ENCODE measurements at regions not wholly inside any gene's neighbourhood (a gene's known extent, or its start where the extent isn't known, plus 50 kb on each side); places are given as distances from the start of the nearest gene placed in this dataset.

GRCh38 chr17:65345261-65346005, 208.3 kb downstream of the RGS9 start:
- Histone ChIP-seq H3K27ac (ENCODE audit: low read depth, low read length, severe bottlenecking) (peak overlapping the region; percentile 46), H3K9me3 (ENCODE audit: control insufficient read depth, low read length) (peaks cover 7% of the 10 kb centered on the region), H3K36me3 (ENCODE audit: control insufficient read depth, insufficient read depth, low read length) (no peaks in the 10 kb centered on the region), H3K4me1 (ENCODE audit: control insufficient read depth, insufficient read depth, low read length, poor library complexity, severe bottlenecking) (peaks cover 14% of the 10 kb centered on the region), H3K4me3 (ENCODE audit: extremely low read depth, insufficient read depth, low read length, poor library complexity, severe bottlenecking) (no peak overlapping the region)
- WGBS, 2 experiments (ENCODE audit: insufficient coverage in 2 of 2) = 83 to 84% methylated on average over 6 to 13 of the region's 15 CpGs

- no peak overlapping the region for H3K27ac ChIP-seq (ENCODE audit: low read depth, low read length, severe bottlenecking)
- no peak overlapping the region for H3K4me3 ChIP-seq (ENCODE audit: extremely low read depth, insufficient read depth, low read length, poor library complexity, severe bottlenecking)
- H3K9me3 ChIP-seq (ENCODE audit: control insufficient read depth, low read length) = peaks cover 3% of the 10 kb centered on the region
- no peaks in the 10 kb centered on the region for H3K36me3 ChIP-seq (ENCODE audit: control insufficient read depth, insufficient read depth, low read length)
- H3K4me1 ChIP-seq (ENCODE audit: control insufficient read depth, insufficient read depth, low read length, poor library complexity, severe bottlenecking) = peaks cover 7% of the 10 kb centered on the region
Observed at GRCh38 chr17:65340401-65340800, 203.2 kb downstream of the RGS9 start.

DNA sequence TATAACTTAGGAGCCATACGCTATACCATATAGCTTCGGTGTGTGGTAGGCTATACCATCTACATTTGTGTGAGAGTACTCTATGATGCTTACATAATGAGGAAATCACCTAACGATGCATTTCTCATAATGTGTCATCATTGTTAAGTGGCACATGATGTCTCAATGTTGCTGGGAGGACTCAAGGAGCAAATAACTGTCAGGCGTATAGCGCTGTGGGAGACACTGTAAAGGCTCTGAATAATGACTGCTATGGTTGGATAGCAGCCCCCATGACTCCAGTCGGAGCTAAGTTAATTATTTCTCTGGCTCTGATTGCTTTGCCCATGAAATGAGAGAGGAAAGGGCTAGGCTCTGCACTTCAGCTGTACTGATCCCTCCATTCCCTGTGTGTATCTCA, 197.2 kb downstream of the RGS9 start:
- H3K27ac ChIP-seq (ENCODE audit: low read depth, low read length, severe bottlenecking) = no peak overlapping the region
- 93 to 100% methylated on average over 4 of the region's 6 CpGs for WGBS, 2 experiments (ENCODE audit: insufficient coverage in 2 of 2)
- no peak overlapping the region for H3K4me3 ChIP-seq (ENCODE audit: extremely low read depth, insufficient read depth, low read length, poor library complexity, severe bottlenecking)

GRCh38 chr17:65332779-65333178, 195.6 kb downstream of the RGS9 start:
- H3K36me3 ChIP-seq (ENCODE audit: control insufficient read depth, insufficient read depth, low read length) = no peaks in the 10 kb centered on the region
- H3K9me3 ChIP-seq (ENCODE audit: control insufficient read depth, low read length) = no peaks in the 10 kb centered on the region
- H3K4me1 ChIP-seq (ENCODE audit: control insufficient read depth, insufficient read depth, low read length, poor library complexity, severe bottlenecking) = peaks cover 16% of the 10 kb centered on the region
- H3K4me3 ChIP-seq (ENCODE audit: extremely low read depth, insufficient read depth, low read length, poor library complexity, severe bottlenecking) = no peak overlapping the region
- WGBS, 2 experiments (ENCODE audit: insufficient coverage in 2 of 2) = 60% methylated on average over 1 of the region's 3 CpGs; no CpG with 5 or more reads in 1 of the 2 experiments
- no peak overlapping the region for H3K27ac ChIP-seq (ENCODE audit: low read depth, low read length, severe bottlenecking)

More for the DNA sequence above, 197.2 kb downstream of the RGS9 start:
- Histone ChIP-seq H3K36me3 (ENCODE audit: control insufficient read depth, insufficient read depth, low read length) (no peaks in the 10 kb centered on the region), H3K9me3 (ENCODE audit: control insufficient read depth, low read length) (no peaks in the 10 kb centered on the region), H3K4me1 (ENCODE audit: control insufficient read depth, insufficient read depth, low read length, poor library complexity, severe bottlenecking) (peaks cover 16% of the 10 kb centered on the region)

- Histone ChIP-seq H3K4me3 (ENCODE audit: extremely low read depth, insufficient read depth, low read length, poor library complexity, severe bottlenecking) (no peak overlapping the region), H3K36me3 (ENCODE audit: control insufficient read depth, insufficient read depth, low read length) (no peaks in the 10 kb centered on the region), H3K9me3 (ENCODE audit: control insufficient read depth, low read length) (no peaks in the 10 kb centered on the region), H3K4me1 (ENCODE audit: control insufficient read depth, insufficient read depth, low read length, poor library complexity, severe bottlenecking) (peaks cover 16% of the 10 kb centered on the region), H3K27ac (ENCODE audit: low read depth, low read length, severe bottlenecking) (no peak overlapping the region)
- 100% methylated on average over 1 of the region's 1 CpG for WGBS, 2 experiments (ENCODE audit: insufficient coverage in 2 of 2)
Observed at GRCh38 chr17:65332375-65332774, 195.2 kb downstream of the RGS9 start.

GRCh38 chr17:65328567-65328966, 191.4 kb downstream of the RGS9 start:
- Histone ChIP-seq H3K4me3 (ENCODE audit: extremely low read depth, insufficient read depth, low read length, poor library complexity, severe bottlenecking) (no peak overlapping the region), H3K9me3 (ENCODE audit: control insufficient read depth, low read length) (no peaks in the 10 kb centered on the region), H3K36me3 (ENCODE audit: control insufficient read depth, insufficient read depth, low read length) (no peaks in the 10 kb centered on the region), H3K4me1 (ENCODE audit: control insufficient read depth, insufficient read depth, low read length, poor library complexity, severe bottlenecking) (peaks cover 16% of the 10 kb centered on the region), H3K27ac (ENCODE audit: low read depth, low read length, severe bottlenecking) (no peak overlapping the region)

GRCh38 chr17:65324611-65325342, 187.6 kb downstream of the RGS9 start:
- Histone ChIP-seq H3K9me3 (ENCODE audit: control insufficient read depth, low read length) (no peaks in the 10 kb centered on the region), H3K27ac (ENCODE audit: low read depth, low read length, severe bottlenecking) (no peak overlapping the region), H3K36me3 (ENCODE audit: control insufficient read depth, insufficient read depth, low read length) (no peaks in the 10 kb centered on the region), H3K4me3 (ENCODE audit: extremely low read depth, insufficient read depth, low read length, poor library complexity, severe bottlenecking) (no peak overlapping the region), H3K4me1 (ENCODE audit: control insufficient read depth, insufficient read depth, low read length, poor library complexity, severe bottlenecking) (peaks cover 2% of the 10 kb centered on the region)
- 89 to 90% methylated on average over 2 to 4 of the region's 5 CpGs for WGBS, 2 experiments (ENCODE audit: insufficient coverage in 2 of 2)

GRCh38 chr17:65323049-65323448, 185.9 kb downstream of the RGS9 start:
- Histone ChIP-seq H3K4me3 (ENCODE audit: extremely low read depth, insufficient read depth, low read length, poor library complexity, severe bottlenecking) (no peak overlapping the region), H3K9me3 (ENCODE audit: control insufficient read depth, low read length) (no peaks in the 10 kb centered on the region), H3K36me3 (ENCODE audit: control insufficient read depth, insufficient read depth, low read length) (no peaks in the 10 kb centered on the region), H3K4me1 (ENCODE audit: control insufficient read depth, insufficient read depth, low read length, poor library complexity, severe bottlenecking) (no peaks in the 10 kb centered on the region), H3K27ac (ENCODE audit: low read depth, low read length, severe bottlenecking) (no peak overlapping the region)
- 100% methylated on average over 1 to 2 of the region's 2 CpGs for WGBS, 2 experiments (ENCODE audit: insufficient coverage in 2 of 2)

DNA sequence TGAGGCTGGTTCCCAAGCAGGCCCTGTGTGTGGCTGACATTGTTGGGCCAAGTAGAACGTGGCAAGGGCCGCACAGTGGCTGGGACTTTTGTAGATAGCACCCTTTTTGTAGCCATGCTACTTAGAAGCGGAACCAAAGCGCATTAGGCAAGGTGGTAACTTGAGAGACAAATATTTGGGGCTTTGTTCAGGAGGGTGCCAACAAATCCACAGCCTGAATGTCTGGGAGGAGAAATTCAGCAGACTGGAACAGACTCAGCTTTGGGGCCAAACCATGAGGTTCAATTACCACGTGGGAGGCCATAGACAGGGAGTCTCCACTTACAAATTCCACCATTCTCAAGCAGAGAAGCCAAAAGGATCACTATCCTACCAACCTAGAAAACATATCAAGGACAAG, 183.7 kb downstream of the RGS9 start:
- Histone ChIP-seq H3K36me3 (ENCODE audit: control insufficient read depth, insufficient read depth, low read length) (no peaks in the 10 kb centered on the region), H3K4me3 (ENCODE audit: extremely low read depth, insufficient read depth, low read length, poor library complexity, severe bottlenecking) (no peak overlapping the region), H3K9me3 (ENCODE audit: control insufficient read depth, low read length) (no peaks in the 10 kb centered on the region), H3K27ac (ENCODE audit: low read depth, low read length, severe bottlenecking) (no peak overlapping the region), H3K4me1 (ENCODE audit: control insufficient read depth, insufficient read depth, low read length, poor library complexity, severe bottlenecking) (no peaks in the 10 kb centered on the region)
- WGBS, 2 experiments (ENCODE audit: insufficient coverage in 2 of 2) = 93 to 98% methylated on average over 4 of the region's 5 CpGs

DNA sequence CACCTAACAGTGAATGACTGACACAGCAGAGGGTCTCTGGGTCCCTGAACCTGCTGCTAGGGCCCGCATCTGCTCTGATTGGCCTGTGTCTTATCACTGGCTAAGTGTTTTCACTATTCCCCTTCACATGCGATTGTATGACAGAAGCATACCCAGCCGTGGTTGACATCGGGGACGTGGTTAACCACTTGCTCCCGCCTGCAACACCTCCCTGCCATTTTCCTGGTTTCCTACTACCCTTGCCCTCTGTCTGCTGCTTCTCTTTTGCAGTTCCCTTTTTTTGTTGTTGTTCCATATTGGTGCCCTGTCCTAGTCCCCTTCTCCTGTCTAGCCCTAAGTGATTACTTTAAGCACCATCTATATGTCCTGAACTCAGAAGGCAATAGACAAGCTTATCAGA, 177.0 kb downstream of the RGS9 start:
- Histone ChIP-seq H3K27ac (ENCODE audit: low read depth, low read length, severe bottlenecking) (no peak overlapping the region), H3K4me1 (ENCODE audit: control insufficient read depth, insufficient read depth, low read length, poor library complexity, severe bottlenecking) (peaks cover 28% of the 10 kb centered on the region), H3K36me3 (ENCODE audit: control insufficient read depth, insufficient read depth, low read length) (no peaks in the 10 kb centered on the region), H3K4me3 (ENCODE audit: extremely low read depth, insufficient read depth, low read length, poor library complexity, severe bottlenecking) (no peak overlapping the region), H3K9me3 (ENCODE audit: control insufficient read depth, low read length) (no peaks in the 10 kb centered on the region)
- 93 to 98% methylated on average over 6 of the region's 6 CpGs for WGBS, 2 experiments (ENCODE audit: insufficient coverage in 2 of 2)

DNA sequence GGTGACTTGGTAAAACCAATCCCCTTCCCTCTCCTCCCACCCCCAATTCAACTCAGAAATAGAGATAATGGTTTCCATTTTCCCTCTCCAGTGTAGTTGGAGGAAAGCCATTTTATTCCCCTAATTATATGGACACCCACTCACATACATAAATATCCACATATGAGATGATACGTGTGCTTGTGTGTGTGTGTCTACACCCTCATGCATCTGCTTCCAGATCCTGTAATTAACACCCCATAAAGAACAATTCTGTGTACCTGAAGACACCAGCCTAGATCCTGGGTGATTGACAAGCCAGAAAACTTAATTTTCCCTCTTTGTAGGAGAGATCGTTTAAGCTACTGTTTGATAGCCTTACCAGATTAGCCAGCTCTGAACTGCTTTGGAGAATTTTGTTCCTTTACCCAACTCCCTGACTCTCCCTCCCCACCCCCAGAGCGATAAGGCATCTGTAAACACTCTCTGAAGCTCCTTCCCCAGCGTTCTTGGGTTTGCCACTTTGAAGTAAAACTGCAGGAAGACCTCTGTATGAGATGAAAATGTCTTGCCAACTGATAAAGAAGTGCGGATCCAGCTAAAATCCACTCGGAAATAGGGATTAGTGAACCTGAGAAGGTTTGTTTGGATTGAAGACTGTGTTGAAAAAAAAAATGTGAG, 175.7 kb downstream of the RGS9 start:
- WGBS, 2 experiments (ENCODE audit: insufficient coverage in 2 of 2) = 41 to 64% methylated on average over 2 to 3 of the region's 6 CpGs
- no peaks in the 10 kb centered on the region for H3K9me3 ChIP-seq (ENCODE audit: control insufficient read depth, low read length)
- peak overlapping the region; percentile 57 for H3K27ac ChIP-seq (ENCODE audit: low read depth, low read length, severe bottlenecking)
- H3K4me3 ChIP-seq (ENCODE audit: extremely low read depth, insufficient read depth, low read length, poor library complexity, severe bottlenecking) = no peak overlapping the region
- peaks cover 28% of the 10 kb centered on the region for H3K4me1 ChIP-seq (ENCODE audit: control insufficient read depth, insufficient read depth, low read length, poor library complexity, severe bottlenecking)
- H3K36me3 ChIP-seq (ENCODE audit: control insufficient read depth, insufficient read depth, low read length) = no peaks in the 10 kb centered on the region

All from mesodermal cell (in vitro differentiated cells).